OCI-LY7 (cell line): ENCODE measurements at regions not wholly inside any gene's neighbourhood (a gene's known extent, or its start where the extent isn't known, plus 50 kb on each side); places are given as distances from the start of the nearest gene placed in this dataset.

Source experiments
- EZH2phosphoT487 ChIP-seq: fragments of 200-600 bp; sonication (generic); IDR thresholded peaks from 2 replicates; pipeline ENCODE4 v1.6.1; 2018; ENCODE audit warnings: low read depth, borderline replicate concordance, mild to moderate bottlenecking, mixed run types, antibody characterized with exemption, low read length, moderate library complexity, mixed read lengths
- TF ChIP-seq, protein P1 (sequence below): fragments of 200-600 bp; sonication (generic); conservative IDR thresholded peaks from 2 replicates; pipeline ENCODE4 v1.5.1; 2014; ENCODE audit warnings: mild to moderate bottlenecking, antibody characterized with exemption, low read length, moderate library complexity, mixed read lengths

DNA sequence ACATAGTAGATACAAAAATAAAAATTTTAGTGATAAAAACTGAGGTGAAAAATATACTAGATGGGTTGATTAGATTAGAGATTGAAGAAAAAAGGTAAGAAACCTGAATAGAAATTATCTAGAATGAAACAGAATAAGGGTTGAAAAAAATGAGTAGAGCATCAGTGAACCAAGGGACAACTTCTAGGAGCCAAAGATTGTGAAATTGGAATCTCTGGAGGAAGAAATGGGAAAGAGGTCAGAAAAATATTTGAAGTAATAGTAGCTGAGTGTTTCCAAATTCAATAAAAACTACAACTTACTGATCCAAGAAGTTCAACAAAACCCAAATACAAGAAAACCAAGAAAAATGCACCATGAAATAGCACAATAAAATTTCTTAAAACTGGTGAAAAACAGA is 116.6 kb upstream of the STARD4 start:
- TF ChIP-seq, protein P1, sequence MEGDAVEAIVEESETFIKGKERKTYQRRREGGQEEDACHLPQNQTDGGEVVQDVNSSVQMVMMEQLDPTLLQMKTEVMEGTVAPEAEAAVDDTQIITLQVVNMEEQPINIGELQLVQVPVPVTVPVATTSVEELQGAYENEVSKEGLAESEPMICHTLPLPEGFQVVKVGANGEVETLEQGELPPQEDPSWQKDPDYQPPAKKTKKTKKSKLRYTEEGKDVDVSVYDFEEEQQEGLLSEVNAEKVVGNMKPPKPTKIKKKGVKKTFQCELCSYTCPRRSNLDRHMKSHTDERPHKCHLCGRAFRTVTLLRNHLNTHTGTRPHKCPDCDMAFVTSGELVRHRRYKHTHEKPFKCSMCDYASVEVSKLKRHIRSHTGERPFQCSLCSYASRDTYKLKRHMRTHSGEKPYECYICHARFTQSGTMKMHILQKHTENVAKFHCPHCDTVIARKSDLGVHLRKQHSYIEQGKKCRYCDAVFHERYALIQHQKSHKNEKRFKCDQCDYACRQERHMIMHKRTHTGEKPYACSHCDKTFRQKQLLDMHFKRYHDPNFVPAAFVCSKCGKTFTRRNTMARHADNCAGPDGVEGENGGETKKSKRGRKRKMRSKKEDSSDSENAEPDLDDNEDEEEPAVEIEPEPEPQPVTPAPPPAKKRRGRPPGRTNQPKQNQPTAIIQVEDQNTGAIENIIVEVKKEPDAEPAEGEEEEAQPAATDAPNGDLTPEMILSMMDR = no peak
- TF ChIP-seq EZH2phosphoT487 = no peak
